K562 (cell line): ENCODE measurements at regions not wholly inside any gene's neighbourhood (a gene's known extent, or its start where the extent isn't known, plus 50 kb on each side); places are given as distances from the start of the nearest gene placed in this dataset.

Experiments used
- FOXK2 ChIP-seq, 2 experiments: fragments of 450-650 bp; IDR thresholded peaks in 1 of 2; conservative IDR thresholded peaks in 1 of 2; 2 replicates each; pipeline ENCODE4 v1.6.1; 2016; ENCODE audit warnings: low read depth in 2 of 2, mild to moderate bottlenecking in 1 of 2
- HSF4 ChIP-seq: fragments of 250-450 bp; sonication (Bioruptor Pico); IDR thresholded peaks from 2 replicates; pipeline ENCODE4 v2.1.2; 2022; ENCODE audit warnings: mild to moderate bottlenecking, moderate library complexity, borderline replicate concordance
- JUN ChIP-seq, 2 experiments: sonication (generic) in 1 of 2; formaldehyde crosslinking in 1 of 2; IDR thresholded peaks; 2 replicates each; pipeline versions ENCODE4 v1.6.1 to v1.8.0; 2012 to 2022; ENCODE audit warnings: borderline replicate concordance in 2 of 2, mild to moderate bottlenecking in 2 of 2, improper control_type of control experiment in 1 of 2, low read depth in 1 of 2, low read length in 1 of 2, missing genetic modification reagents in 1 of 2
- TF ChIP-seq, protein P1 (sequence below), 2 experiments: fragments of 450-650 bp; IDR thresholded peaks; 2 replicates each; pipeline ENCODE4 v1.6.1; 2016; ENCODE audit warnings: mild to moderate bottlenecking in 2 of 2, borderline replicate concordance in 1 of 2, low read depth in 1 of 2, moderate library complexity in 1 of 2
- TF ChIP-seq, protein P2 (sequence below): sonication (generic); formaldehyde crosslinking; IDR thresholded peaks from 2 replicates; pipeline ENCODE4 v1.9.0; 2022; ENCODE audit warnings: mild to moderate bottlenecking, missing genetic modification reagents
- TF ChIP-seq, protein P3 (sequence below): fragments of 450-650 bp; IDR thresholded peaks from 2 replicates; pipeline ENCODE4 v1.6.1; 2016; ENCODE audit warnings: mild to moderate bottlenecking, moderate library complexity

DNA sequence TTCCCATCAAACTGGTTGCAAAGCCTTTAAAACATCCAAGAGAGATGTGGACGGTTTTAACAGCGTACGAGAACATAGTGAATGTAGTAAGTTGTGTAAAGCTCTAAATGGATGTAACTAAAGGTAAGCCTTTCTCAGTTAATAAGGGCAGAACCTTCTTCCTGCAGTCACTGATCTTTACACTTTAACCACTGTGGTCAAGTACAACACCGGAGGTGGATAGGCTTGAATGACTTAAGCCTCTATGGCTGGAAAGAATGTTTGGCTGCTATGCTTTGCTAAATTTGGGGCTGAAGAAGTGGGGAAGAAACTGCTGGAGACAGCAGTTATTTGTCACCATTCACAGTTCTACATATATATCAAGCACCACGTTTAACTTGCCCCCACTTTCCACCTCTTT lies 285.1 kb upstream of the FMR1 start (continued):
- TF ChIP-seq, protein P1, sequence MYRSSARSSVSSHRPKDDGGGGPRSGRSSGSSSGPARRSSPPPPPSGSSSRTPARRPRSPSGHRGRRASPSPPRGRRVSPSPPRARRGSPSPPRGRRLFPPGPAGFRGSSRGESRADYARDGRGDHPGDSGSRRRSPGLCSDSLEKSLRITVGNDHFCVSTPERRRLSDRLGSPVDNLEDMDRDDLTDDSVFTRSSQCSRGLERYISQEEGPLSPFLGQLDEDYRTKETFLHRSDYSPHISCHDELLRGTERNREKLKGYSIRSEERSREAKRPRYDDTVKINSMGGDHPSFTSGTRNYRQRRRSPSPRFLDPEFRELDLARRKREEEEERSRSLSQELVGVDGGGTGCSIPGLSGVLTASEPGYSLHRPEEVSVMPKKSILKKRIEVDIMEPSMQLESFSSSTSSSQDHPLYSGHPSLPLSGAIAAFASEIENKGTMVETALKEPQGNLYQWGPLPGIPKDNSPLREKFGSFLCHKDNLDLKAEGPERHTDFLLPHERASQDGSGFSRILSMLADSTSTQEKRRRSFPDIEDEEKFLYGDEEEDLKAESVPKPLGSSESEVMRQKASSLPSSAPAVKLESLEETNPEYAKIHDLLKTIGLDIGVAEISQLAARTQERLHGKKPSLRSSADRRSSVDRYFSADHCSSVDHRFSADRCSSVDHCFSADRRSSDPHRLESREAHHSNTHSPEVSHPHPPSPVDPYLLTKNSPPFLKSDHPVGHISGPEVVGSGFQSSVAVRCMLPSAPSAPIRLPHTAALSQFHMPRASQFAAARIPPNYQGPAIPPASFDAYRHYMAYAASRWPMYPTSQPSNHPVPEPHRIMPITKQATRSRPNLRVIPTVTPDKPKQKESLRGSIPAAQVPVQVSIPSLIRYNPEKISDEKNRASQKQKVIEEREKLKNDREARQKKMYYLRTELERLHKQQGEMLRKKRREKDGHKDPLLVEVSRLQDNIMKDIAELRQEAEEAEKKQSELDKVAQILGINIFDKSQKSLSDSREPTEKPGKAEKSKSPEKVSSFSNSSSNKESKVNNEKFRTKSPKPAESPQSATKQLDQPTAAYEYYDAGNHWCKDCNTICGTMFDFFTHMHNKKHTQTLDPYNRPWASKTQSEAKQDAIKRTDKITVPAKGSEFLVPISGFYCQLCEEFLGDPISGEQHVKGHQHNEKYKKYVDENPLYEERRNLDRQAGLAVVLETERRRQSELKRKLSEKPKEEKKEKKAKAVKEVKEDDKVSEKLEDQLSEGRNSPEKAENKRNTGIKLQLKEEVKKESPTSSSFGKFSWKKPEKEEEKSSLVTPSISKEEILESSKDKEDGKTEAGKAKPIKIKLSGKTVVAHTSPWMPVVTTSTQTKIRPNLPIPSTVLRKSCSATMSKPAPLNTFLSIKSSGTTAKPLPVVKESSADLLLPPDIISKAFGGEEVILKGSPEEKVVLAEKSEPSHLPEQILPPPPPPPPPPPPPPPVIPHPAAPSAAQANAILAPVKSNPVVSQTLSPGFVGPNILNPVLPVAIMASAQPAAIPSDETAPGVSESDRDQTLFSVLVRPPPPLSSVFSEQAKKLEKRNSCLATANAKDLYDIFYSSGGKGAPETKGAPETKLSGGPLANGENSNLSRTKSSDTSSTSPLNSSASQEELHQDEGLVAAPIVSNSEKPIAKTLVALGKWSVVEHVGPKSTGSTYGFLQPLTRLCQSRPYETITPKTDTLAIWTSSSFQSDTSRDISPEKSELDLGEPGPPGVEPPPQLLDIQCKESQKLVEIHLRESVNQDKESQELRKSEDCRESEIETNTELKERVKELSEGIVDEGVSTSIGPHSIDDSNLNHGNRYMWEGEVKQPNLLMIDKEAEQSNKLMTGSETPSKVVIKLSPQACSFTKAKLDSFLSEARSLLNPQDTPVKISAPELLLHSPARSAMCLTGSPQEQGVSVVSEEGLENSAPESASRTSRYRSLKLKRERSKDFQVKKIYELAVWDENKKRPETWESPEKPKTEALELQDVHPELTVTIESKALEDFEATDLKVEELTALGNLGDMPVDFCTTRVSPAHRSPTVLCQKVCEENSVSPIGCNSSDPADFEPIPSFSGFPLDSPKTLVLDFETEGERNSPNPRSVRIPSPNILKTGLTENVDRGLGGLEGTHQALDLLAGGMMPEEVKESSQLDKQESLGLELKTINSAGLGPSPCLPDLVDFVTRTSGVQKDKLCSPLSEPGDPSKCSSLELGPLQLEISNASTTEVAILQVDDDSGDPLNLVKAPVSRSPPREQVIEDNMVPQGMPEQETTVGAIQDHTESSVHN (IDR thresholded peaks at IDR 0.05; ENCODE audit: borderline replicate concordance in 1 of 2, low read depth in 1 of 2) = no peak
- TF ChIP-seq JUN (IDR thresholded peaks at IDR 0.05; ENCODE audit: borderline replicate concordance, low read depth, low read length) (no peak), JUN (CRISPR knock-in tag; IDR thresholded peaks at IDR 0.05; ENCODE audit: borderline replicate concordance) (no peak), HSF4 (CRISPR knock-in tag) (no peak), FOXK2 (conservative IDR thresholded peaks at IDR 0.05 in 1 of 2, IDR thresholded peaks at IDR 0.05 in 1 of 2; ENCODE audit: low read depth in 2 of 2) (no peak)
- TF ChIP-seq, protein P2, sequence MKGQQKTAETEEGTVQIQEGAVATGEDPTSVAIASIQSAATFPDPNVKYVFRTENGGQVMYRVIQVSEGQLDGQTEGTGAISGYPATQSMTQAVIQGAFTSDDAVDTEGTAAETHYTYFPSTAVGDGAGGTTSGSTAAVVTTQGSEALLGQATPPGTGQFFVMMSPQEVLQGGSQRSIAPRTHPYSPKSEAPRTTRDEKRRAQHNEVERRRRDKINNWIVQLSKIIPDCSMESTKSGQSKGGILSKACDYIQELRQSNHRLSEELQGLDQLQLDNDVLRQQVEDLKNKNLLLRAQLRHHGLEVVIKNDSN (CRISPR knock-in tag) = no peak
- TF ChIP-seq, protein P3, sequence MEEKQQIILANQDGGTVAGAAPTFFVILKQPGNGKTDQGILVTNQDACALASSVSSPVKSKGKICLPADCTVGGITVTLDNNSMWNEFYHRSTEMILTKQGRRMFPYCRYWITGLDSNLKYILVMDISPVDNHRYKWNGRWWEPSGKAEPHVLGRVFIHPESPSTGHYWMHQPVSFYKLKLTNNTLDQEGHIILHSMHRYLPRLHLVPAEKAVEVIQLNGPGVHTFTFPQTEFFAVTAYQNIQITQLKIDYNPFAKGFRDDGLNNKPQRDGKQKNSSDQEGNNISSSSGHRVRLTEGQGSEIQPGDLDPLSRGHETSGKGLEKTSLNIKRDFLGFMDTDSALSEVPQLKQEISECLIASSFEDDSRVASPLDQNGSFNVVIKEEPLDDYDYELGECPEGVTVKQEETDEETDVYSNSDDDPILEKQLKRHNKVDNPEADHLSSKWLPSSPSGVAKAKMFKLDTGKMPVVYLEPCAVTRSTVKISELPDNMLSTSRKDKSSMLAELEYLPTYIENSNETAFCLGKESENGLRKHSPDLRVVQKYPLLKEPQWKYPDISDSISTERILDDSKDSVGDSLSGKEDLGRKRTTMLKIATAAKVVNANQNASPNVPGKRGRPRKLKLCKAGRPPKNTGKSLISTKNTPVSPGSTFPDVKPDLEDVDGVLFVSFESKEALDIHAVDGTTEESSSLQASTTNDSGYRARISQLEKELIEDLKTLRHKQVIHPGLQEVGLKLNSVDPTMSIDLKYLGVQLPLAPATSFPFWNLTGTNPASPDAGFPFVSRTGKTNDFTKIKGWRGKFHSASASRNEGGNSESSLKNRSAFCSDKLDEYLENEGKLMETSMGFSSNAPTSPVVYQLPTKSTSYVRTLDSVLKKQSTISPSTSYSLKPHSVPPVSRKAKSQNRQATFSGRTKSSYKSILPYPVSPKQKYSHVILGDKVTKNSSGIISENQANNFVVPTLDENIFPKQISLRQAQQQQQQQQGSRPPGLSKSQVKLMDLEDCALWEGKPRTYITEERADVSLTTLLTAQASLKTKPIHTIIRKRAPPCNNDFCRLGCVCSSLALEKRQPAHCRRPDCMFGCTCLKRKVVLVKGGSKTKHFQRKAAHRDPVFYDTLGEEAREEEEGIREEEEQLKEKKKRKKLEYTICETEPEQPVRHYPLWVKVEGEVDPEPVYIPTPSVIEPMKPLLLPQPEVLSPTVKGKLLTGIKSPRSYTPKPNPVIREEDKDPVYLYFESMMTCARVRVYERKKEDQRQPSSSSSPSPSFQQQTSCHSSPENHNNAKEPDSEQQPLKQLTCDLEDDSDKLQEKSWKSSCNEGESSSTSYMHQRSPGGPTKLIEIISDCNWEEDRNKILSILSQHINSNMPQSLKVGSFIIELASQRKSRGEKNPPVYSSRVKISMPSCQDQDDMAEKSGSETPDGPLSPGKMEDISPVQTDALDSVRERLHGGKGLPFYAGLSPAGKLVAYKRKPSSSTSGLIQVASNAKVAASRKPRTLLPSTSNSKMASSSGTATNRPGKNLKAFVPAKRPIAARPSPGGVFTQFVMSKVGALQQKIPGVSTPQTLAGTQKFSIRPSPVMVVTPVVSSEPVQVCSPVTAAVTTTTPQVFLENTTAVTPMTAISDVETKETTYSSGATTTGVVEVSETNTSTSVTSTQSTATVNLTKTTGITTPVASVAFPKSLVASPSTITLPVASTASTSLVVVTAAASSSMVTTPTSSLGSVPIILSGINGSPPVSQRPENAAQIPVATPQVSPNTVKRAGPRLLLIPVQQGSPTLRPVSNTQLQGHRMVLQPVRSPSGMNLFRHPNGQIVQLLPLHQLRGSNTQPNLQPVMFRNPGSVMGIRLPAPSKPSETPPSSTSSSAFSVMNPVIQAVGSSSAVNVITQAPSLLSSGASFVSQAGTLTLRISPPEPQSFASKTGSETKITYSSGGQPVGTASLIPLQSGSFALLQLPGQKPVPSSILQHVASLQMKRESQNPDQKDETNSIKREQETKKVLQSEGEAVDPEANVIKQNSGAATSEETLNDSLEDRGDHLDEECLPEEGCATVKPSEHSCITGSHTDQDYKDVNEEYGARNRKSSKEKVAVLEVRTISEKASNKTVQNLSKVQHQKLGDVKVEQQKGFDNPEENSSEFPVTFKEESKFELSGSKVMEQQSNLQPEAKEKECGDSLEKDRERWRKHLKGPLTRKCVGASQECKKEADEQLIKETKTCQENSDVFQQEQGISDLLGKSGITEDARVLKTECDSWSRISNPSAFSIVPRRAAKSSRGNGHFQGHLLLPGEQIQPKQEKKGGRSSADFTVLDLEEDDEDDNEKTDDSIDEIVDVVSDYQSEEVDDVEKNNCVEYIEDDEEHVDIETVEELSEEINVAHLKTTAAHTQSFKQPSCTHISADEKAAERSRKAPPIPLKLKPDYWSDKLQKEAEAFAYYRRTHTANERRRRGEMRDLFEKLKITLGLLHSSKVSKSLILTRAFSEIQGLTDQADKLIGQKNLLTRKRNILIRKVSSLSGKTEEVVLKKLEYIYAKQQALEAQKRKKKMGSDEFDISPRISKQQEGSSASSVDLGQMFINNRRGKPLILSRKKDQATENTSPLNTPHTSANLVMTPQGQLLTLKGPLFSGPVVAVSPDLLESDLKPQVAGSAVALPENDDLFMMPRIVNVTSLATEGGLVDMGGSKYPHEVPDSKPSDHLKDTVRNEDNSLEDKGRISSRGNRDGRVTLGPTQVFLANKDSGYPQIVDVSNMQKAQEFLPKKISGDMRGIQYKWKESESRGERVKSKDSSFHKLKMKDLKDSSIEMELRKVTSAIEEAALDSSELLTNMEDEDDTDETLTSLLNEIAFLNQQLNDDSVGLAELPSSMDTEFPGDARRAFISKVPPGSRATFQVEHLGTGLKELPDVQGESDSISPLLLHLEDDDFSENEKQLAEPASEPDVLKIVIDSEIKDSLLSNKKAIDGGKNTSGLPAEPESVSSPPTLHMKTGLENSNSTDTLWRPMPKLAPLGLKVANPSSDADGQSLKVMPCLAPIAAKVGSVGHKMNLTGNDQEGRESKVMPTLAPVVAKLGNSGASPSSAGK = no peak
